Endothelial cell of umbilical vein (primary cell): ENCODE measurements at regions not wholly inside any gene's neighbourhood (a gene's known extent, or its start where the extent isn't known, plus 50 kb on each side); places are given as distances from the start of the nearest gene placed in this dataset.

ENCODE experiments used
- BruUV-seq: library from RNA; stranded (reverse); fragments of 400-500 nt; replicated peaks from 2 replicates; lab custom pipeline; 2021; lab: Mats Ljungman, UMichigan
- CTCF ChIA-PET: fragments of 300-600, 350-600 bp; sonication (Branson Sonifier 250); formaldehyde crosslinking; loops from one replicate; lab custom pipeline; 2021; ENCODE audit warnings: antibody characterized with exemption, inconsistent platforms; lab: Charles Lee
- POLR2A ChIA-PET: fragments of 300-600, 350-600 bp; sonication (Branson Sonifier 250); formaldehyde crosslinking; loops from one replicate; lab custom pipeline; 2021; ENCODE audit warnings: antibody characterized with exemption, inconsistent platforms; lab: Charles Lee
- DNase-seq: peaks from one replicate; pipeline ENCODE4 v3.0.0-alpha.2; 2011; ENCODE audit warnings: low read depth, low spot score
- FAIRE-seq: peaks from 2 replicates; lab custom pipeline; 2011; peaks lifted over from hg19 to GRCh38; lab: Jason Lieb, UNC
- H2AFZ ChIP-seq: 2 replicates; pipeline ENCODE4 v1.6.0; 2012; ENCODE audit warnings: low read depth, low read length, control low read depth, inconsistent platforms
- H3K27ac ChIP-seq: 2 replicates; pipeline ENCODE4 v1.5.1; 2011; ENCODE audit warnings: low read depth, mild to moderate bottlenecking, control low read depth, low read length, moderate library complexity; ENCODE audit not compliant: insufficient read depth
- H3K27me3 ChIP-seq, 2 experiments: 2 replicates each; pipeline versions ENCODE4 v1.6.0 to v1.6.1; 2011; ENCODE audit warnings: low read length in 2 of 2, mixed read lengths in 1 of 2; ENCODE audit not compliant: control insufficient read depth in 2 of 2, insufficient read depth in 2 of 2
- H3K36me3 ChIP-seq, 2 experiments: 2 replicates in 1 of 2; 3 replicates in 1 of 2; pipeline ENCODE4 v1.5.1; 2011; ENCODE audit warnings: low read length in 2 of 2, mild to moderate bottlenecking in 1 of 2, moderate library complexity in 1 of 2; ENCODE audit not compliant: control insufficient read depth in 2 of 2, insufficient read depth in 2 of 2; ENCODE audit errors: extremely low read depth in 1 of 2
- H3K4me1 ChIP-seq: 3 replicates; pipeline ENCODE4 v1.5.1; 2011; ENCODE audit warnings: mild to moderate bottlenecking, low read length; ENCODE audit not compliant: control insufficient read depth, insufficient read depth; ENCODE audit errors: extremely low read depth
- H3K4me2 ChIP-seq: 2 replicates; pipeline ENCODE4 v1.6.1; 2011; ENCODE audit warnings: low read length, control low read depth, mixed read lengths; ENCODE audit not compliant: insufficient read depth
- H3K4me3 ChIP-seq, 3 experiments: fragments of 200-600 bp in 1 of 3; sonication (generic), shearing (Covaris generic) in 1 of 3; replicated peaks in 1 of 3; 2 replicates each; pipeline ENCODE4 v1.5.1; 2011 to 2016; ENCODE audit warnings: control low read depth in 3 of 3, low read length in 3 of 3, mild to moderate bottlenecking in 2 of 3, inconsistent platforms in 1 of 3, low read depth in 1 of 3, moderate library complexity in 1 of 3; ENCODE audit not compliant: insufficient read depth in 1 of 3
- H3K79me2 ChIP-seq: 2 replicates; pipeline ENCODE4 v1.6.0; 2012; ENCODE audit warnings: low read length, inconsistent platforms; ENCODE audit not compliant: control insufficient read depth, insufficient read depth
- H3K9ac ChIP-seq: replicated peaks from 2 replicates; pipeline ENCODE3; 2011; ENCODE audit warnings: low read length, control low read depth; ENCODE audit not compliant: insufficient read depth; ENCODE audit errors: extremely low read depth
- H3K9me1 ChIP-seq: replicated peaks from 3 replicates; pipeline ENCODE4 v1.6.0; 2011; ENCODE audit warnings: mild to moderate bottlenecking, low read length; ENCODE audit not compliant: control insufficient read depth, insufficient read depth; ENCODE audit errors: extremely low read depth
- H3K9me3 ChIP-seq: replicated peaks from 2 replicates; pipeline ENCODE4 v1.5.1; 2012; ENCODE audit warnings: low read length, inconsistent platforms; ENCODE audit not compliant: control insufficient read depth, insufficient read depth
- H4K20me1 ChIP-seq: replicated peaks from 2 replicates; pipeline ENCODE3; 2011; ENCODE audit warnings: mild to moderate bottlenecking, low read length; ENCODE audit not compliant: control insufficient read depth, insufficient read depth; ENCODE audit errors: extremely low read depth
- CTCF ChIP-seq, 2 donors: IDR thresholded peaks; 1 replicate in 1 of 2; 2 replicates in 1 of 2; pipeline ENCODE4 v1.5.1; 2011; ENCODE audit warnings: low read length in 2 of 2, mild to moderate bottlenecking in 2 of 2, moderate library complexity in 2 of 2, control low read depth in 1 of 2, inconsistent platforms in 1 of 2, low read depth in 1 of 2; ENCODE audit not compliant: insufficient read depth in 1 of 2; ENCODE audit errors: extremely low read depth in 1 of 2
- EZH2 ChIP-seq: IDR thresholded peaks from 2 replicates; pipeline ENCODE4 v1.6.1; 2012; ENCODE audit warnings: borderline replicate concordance, low read depth, mild to moderate bottlenecking, moderate library complexity, low read length, inconsistent platforms; ENCODE audit not compliant: severe bottlenecking
- FOS ChIP-seq: IDR thresholded peaks from 2 replicates; pipeline ENCODE4 v1.6.1; 2011; ENCODE audit warnings: mild to moderate bottlenecking, low read length, moderate library complexity, borderline replicate concordance; ENCODE audit not compliant: insufficient read depth
- GATA2 ChIP-seq: IDR thresholded peaks from 2 replicates; pipeline ENCODE4 v1.7.0; 2011; ENCODE audit warnings: low read depth, mild to moderate bottlenecking, moderate library complexity, mixed read lengths, low read length; ENCODE audit not compliant: insufficient read length, insufficient read depth
- JUN ChIP-seq: IDR thresholded peaks from 2 replicates; pipeline ENCODE4 v1.6.1; 2011; ENCODE audit warnings: borderline replicate concordance, low read depth; ENCODE audit not compliant: insufficient read length, insufficient read depth
- MYC ChIP-seq: IDR thresholded peaks from one replicate; pipeline ENCODE4 v1.6.1; 2011; ENCODE audit warnings: mild to moderate bottlenecking, low read depth, low read length
- POLR2A ChIP-seq: IDR thresholded peaks from 2 replicates; pipeline ENCODE4 v1.6.1; 2012; ENCODE audit warnings: low read depth, mild to moderate bottlenecking, control low read depth, low read length
- POLR2AphosphoS5 ChIP-seq: IDR thresholded peaks from 2 replicates; pipeline ENCODE4 v1.6.1; 2012; ENCODE audit warnings: low read depth, mild to moderate bottlenecking, control low read depth, low read length, moderate library complexity; ENCODE audit not compliant: insufficient read depth
- dilution Hi-C: fragments of 300-500 bp; cut with MboI; formaldehyde crosslinking; loops from one replicate; pipeline ENCODE4 v1.15.0; 2019; ENCODE audit warnings: low sequenced_read_pairs; ENCODE audit not compliant: extremely low pct_ligation_motif_present
- intact Hi-C: fragments of 100-400 bp; cut with micrococcal nuclease; formaldehyde crosslinking; loops from one replicate; pipeline ENCODE4 v1.10.0; 2022
- TF ChIP-seq, protein P1 (sequence below): IDR thresholded peaks from 2 replicates; pipeline ENCODE4 v1.6.1; 2011; ENCODE audit not compliant: insufficient read depth, insufficient read length

- H3K79me2 ChIP-seq = no peaks in the 10 kb centered on the region
- CTCF ChIA-PET = no interaction called here
- TF ChIP-seq JUN (no peak), MYC (no peak), GATA2 (no peak), EZH2 (no peak), POLR2A (no peak), FOS (no peak), CTCF (IDR thresholded peaks at IDR 0.05; ENCODE audit: extremely low read depth in 1 of 2, insufficient read depth in 1 of 2, low read depth in 1 of 2, low read length in 2 of 2) (no peak), POLR2AphosphoS5 (no peak)
- TF ChIP-seq, protein P1, sequence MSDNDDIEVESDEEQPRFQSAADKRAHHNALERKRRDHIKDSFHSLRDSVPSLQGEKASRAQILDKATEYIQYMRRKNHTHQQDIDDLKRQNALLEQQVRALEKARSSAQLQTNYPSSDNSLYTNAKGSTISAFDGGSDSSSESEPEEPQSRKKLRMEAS = no peak
- H3K9me1 ChIP-seq = no peaks in the 10 kb centered on the region
- H4K20me1 ChIP-seq = no peaks in the 10 kb centered on the region
- no peak overlapping the region for H3K9ac ChIP-seq
- POLR2A ChIA-PET = no interaction called here
- no peak overlapping the region for H3K27ac ChIP-seq
- dilution Hi-C loops (no loop called here), intact Hi-C loops (no loop called here)
- no peak overlapping the region for H3K4me2 ChIP-seq
- no peaks in the 10 kb centered on the region for H3K27me3 ChIP-seq
- no TSS peak for BruUV-seq
- DNase-seq = no peak
- peaks cover 3% of the 10 kb centered on the region for H3K9me3 ChIP-seq
- no peak overlapping the region for H2AFZ ChIP-seq
- no peak overlapping the region for H3K4me3 ChIP-seq
- no peaks in the 10 kb centered on the region for H3K36me3 ChIP-seq
- H3K4me1 ChIP-seq = no peaks in the 10 kb centered on the region
- no peak for FAIRE-seq
Measured at GRCh38 chr12:16688200-16688599, 82.2 kb upstream of the LMO3 start.
